ENCODE measurements at regions not wholly inside any gene's neighbourhood (a gene's known extent, or its start where the extent isn't known, plus 50 kb on each side); places are given as distances from the start of the nearest gene placed in this dataset.

DNA sequence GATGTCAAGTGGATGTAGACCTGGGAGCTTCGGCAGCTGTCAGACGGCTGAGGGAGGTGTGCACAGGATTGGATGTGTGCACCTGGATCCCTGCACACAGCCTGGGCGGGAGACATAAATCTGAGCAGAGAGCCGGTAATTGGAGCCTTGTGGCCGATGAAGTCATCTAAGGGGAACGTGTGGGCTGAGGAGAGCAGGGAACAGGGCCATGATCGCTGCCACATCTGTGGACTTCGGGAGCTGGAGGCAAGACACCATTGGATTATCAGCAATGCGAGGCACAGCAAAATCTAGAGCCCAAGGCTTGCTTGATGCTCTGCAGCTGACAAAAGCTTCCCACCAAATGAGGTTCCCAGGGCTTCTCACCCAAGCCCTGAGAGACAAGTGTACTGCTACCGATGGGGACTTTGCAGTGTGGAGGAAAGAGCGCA, 147.7 kb downstream of the PTPN20 start:
- H3K9ac ChIP-seq (ENCODE audit: low read length) = no peak overlapping the region
- TF ChIP-seq, protein P1, sequence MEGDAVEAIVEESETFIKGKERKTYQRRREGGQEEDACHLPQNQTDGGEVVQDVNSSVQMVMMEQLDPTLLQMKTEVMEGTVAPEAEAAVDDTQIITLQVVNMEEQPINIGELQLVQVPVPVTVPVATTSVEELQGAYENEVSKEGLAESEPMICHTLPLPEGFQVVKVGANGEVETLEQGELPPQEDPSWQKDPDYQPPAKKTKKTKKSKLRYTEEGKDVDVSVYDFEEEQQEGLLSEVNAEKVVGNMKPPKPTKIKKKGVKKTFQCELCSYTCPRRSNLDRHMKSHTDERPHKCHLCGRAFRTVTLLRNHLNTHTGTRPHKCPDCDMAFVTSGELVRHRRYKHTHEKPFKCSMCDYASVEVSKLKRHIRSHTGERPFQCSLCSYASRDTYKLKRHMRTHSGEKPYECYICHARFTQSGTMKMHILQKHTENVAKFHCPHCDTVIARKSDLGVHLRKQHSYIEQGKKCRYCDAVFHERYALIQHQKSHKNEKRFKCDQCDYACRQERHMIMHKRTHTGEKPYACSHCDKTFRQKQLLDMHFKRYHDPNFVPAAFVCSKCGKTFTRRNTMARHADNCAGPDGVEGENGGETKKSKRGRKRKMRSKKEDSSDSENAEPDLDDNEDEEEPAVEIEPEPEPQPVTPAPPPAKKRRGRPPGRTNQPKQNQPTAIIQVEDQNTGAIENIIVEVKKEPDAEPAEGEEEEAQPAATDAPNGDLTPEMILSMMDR (IDR thresholded peaks at IDR 0.05; ENCODE audit: low read length) = no peak
- no peak for TF ChIP-seq EZH2 (IDR thresholded peaks at IDR 0.05; ENCODE audit: borderline replicate concordance, low read length)
- no peak overlapping the region for H3K4me3 ChIP-seq (ENCODE audit: low read depth, low read length, poor library complexity, severe bottlenecking)

DNA sequence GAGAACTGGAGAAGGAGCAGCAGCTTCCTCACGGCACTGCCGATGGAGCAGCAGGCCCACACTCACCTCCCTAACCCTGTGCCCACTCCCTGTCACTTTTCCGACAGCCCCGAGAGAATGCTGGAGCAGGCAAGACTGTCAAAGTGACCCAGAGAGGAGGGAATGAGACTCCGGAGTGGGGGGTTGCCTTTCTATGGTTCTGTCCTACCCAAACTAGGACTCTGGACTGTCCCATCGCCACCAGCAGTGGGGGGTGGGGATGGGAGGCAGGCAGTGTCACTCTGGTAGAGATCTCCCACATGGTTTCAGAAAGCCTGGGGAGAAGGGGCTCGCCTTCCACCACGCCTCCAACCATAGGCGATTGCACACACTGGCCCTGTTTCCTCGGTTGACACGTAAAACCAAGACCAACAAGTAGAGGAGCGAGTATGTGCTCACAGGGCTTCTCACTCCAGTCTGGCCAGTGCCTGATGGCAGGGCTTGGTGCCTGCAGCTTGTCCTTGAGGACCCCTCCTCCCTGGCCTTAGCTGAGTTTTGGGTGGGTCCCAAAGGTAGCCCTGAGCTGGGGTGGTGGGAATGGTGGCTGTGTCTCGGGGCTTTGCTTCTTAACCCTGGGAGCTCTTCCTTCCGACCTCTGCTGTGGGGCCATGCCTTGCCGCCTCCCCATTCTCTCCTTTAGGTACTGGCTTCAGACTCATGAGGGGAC, 148.5 kb downstream of the PTPN20 start:
- no peaks in the 10 kb centered on the region for H3K79me2 ChIP-seq (ENCODE audit: insufficient read depth, low read length)
- no peaks in the 10 kb centered on the region for H3F3A ChIP-seq (ENCODE audit: insufficient read depth, low read length)
- no peaks in the 10 kb centered on the region for H3K4me1 ChIP-seq (ENCODE audit: insufficient read depth, low read length, severe bottlenecking)
- TF ChIP-seq EZH2 (IDR thresholded peaks at IDR 0.05; ENCODE audit: borderline replicate concordance, low read length) = no peak
- TF ChIP-seq, protein P1 (IDR thresholded peaks at IDR 0.05; ENCODE audit: low read length) = no peak
- H4K20me1 ChIP-seq (ENCODE audit: insufficient read depth, low read length) = no peaks in the 10 kb centered on the region
- H3K27me3 ChIP-seq (ENCODE audit: insufficient read depth, low read length) = peaks cover 5% of the 10 kb centered on the region; the same call in 1 of the 2 replicates
- H3K9me3 ChIP-seq (ENCODE audit: low read length) = no peaks in the 10 kb centered on the region
- no peak overlapping the region for H3K4me2 ChIP-seq (ENCODE audit: low read length)
- no peaks in the 10 kb centered on the region for H3K36me3 ChIP-seq (ENCODE audit: insufficient read depth, low read length)
- H3K27ac ChIP-seq (ENCODE audit: low read depth, low read length, poor library complexity, severe bottlenecking) = no peak overlapping the region
- no peak overlapping the region for H3K9ac ChIP-seq (ENCODE audit: low read length)
- H3K9me2 ChIP-seq (ENCODE audit: low read depth, low read length) = no peaks in the 10 kb centered on the region
- no peak overlapping the region for H3K4me3 ChIP-seq (ENCODE audit: low read depth, low read length, poor library complexity, severe bottlenecking)
- no peak overlapping the region for H2AFZ ChIP-seq (ENCODE audit: low read length)

More for the DNA sequence above, 147.7 kb downstream of the PTPN20 start:
- Histone ChIP-seq H3F3A (ENCODE audit: insufficient read depth, low read length) (no peaks in the 10 kb centered on the region), H3K9me3 (ENCODE audit: low read length) (no peaks in the 10 kb centered on the region), H3K27ac (ENCODE audit: low read depth, low read length, poor library complexity, severe bottlenecking) (no peak overlapping the region), H3K4me2 (ENCODE audit: low read length) (no peak overlapping the region), H3K36me3 (ENCODE audit: insufficient read depth, low read length) (no peaks in the 10 kb centered on the region), H3K27me3 (ENCODE audit: insufficient read depth, low read length) (peaks cover 5% of the 10 kb centered on the region; the same call in 1 of the 2 replicates), H4K20me1 (ENCODE audit: insufficient read depth, low read length) (no peaks in the 10 kb centered on the region), H3K4me1 (ENCODE audit: insufficient read depth, low read length, severe bottlenecking) (no peaks in the 10 kb centered on the region), H3K79me2 (ENCODE audit: insufficient read depth, low read length) (no peaks in the 10 kb centered on the region), H2AFZ (ENCODE audit: low read length) (no peak overlapping the region), H3K9me2 (ENCODE audit: low read depth, low read length) (no peaks in the 10 kb centered on the region)

DNA sequence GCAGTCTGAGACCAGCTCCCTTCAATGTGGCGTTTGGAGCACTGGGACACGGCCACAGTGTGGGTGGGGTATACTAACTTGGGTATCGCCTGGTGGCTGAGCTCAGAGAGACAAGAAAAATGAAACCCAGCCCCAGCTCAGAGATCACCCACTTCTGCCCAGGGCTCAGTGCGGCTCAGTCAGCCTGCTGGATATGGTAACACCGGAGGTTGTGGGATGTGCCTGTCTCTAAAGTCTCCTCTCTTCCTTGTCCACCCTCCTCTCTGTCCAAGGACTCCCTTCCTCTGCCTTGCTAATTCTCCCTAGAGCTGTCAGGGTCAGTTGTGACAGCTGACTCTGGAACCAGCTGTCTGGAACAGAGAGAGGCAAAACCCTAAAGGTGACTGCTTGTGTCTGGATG, 149.1 kb downstream of the PTPN20 start:
- H3K9ac ChIP-seq (ENCODE audit: low read length) = no peak overlapping the region
- H3K27ac ChIP-seq (ENCODE audit: low read depth, low read length, poor library complexity, severe bottlenecking) = no peak overlapping the region
- H4K20me1 ChIP-seq (ENCODE audit: insufficient read depth, low read length) = no peaks in the 10 kb centered on the region
- peaks cover 5% of the 10 kb centered on the region; the same call in 1 of the 2 replicates for H3K27me3 ChIP-seq (ENCODE audit: insufficient read depth, low read length)
- H3F3A ChIP-seq (ENCODE audit: insufficient read depth, low read length) = no peaks in the 10 kb centered on the region
- H3K79me2 ChIP-seq (ENCODE audit: insufficient read depth, low read length) = no peaks in the 10 kb centered on the region
- no peaks in the 10 kb centered on the region for H3K4me1 ChIP-seq (ENCODE audit: insufficient read depth, low read length, severe bottlenecking)
- no peak for TF ChIP-seq EZH2 (IDR thresholded peaks at IDR 0.05; ENCODE audit: borderline replicate concordance, low read length)
- TF ChIP-seq, protein P1 (IDR thresholded peaks at IDR 0.05; ENCODE audit: low read length) = no peak
- H3K36me3 ChIP-seq (ENCODE audit: insufficient read depth, low read length) = no peaks in the 10 kb centered on the region
- no peak overlapping the region for H3K4me3 ChIP-seq (ENCODE audit: low read depth, low read length, poor library complexity, severe bottlenecking)
- H3K9me2 ChIP-seq (ENCODE audit: low read depth, low read length) = no peaks in the 10 kb centered on the region
- H2AFZ ChIP-seq (ENCODE audit: low read length) = no peak overlapping the region
- no peak overlapping the region for H3K4me2 ChIP-seq (ENCODE audit: low read length)
- no peaks in the 10 kb centered on the region for H3K9me3 ChIP-seq (ENCODE audit: low read length)
